Activated CD8-positive, alpha-beta memory T cell treated with anti-CD3 and anti-CD28 coated beads, Interleukin-2, amount 50 U/mL, for 24 hours (primary cell): ENCODE measurements at regions not wholly inside any gene's neighbourhood (a gene's known extent, or its start where the extent isn't known, plus 50 kb on each side); places are given as distances from the start of the nearest gene placed in this dataset.
"Not testable (repeated sequence)": the region's sequence is repeated elsewhere in the genome, so short reads cannot be mapped to it uniquely, and the experiment has no call there.

Experiments
- DNase-seq: peaks from one replicate; pipeline ENCODE4 v3.0.0-alpha.2; 2020; ENCODE audit errors: extremely low read depth

DNA sequence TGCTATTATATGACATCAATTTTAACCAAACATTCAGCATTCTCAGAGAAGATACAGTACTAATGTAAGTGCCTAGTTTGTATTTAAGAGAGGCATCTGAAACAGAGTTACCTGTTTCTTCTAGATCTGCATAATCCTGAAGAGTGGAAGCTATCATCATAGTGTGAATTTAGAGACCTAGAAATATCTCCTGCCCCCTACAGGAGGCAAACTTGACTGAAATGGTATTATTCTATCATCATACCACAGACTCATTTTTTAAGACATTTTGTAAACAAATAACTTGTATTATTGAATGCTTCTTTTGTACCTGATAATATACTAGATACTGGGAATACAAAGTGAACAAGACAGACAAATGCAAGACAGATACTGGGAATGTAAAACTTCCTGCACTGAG, 216.8 kb upstream of the RPS23 start:
- DNase-seq = no peak

DNA sequence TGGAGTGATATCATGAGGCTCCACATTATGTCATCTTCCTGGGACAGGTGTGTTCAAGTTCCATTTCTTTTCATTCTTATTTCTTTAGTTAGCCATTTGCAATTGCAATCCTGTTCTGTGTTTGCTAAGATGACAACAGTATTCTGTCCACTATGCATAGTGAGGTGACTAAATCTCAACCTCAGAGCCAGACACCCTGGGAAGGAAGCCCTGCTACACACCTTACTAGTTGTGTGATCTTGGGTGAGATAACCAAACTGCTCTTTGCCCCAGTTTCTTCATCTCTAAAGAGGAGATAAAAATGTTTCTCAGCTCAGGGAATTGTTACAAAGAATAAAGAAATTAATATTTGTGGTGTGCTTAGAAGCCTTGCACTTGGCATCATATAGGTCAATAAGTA, 215.1 kb upstream of the RPS23 start:
- DNase-seq = no peak

DNA sequence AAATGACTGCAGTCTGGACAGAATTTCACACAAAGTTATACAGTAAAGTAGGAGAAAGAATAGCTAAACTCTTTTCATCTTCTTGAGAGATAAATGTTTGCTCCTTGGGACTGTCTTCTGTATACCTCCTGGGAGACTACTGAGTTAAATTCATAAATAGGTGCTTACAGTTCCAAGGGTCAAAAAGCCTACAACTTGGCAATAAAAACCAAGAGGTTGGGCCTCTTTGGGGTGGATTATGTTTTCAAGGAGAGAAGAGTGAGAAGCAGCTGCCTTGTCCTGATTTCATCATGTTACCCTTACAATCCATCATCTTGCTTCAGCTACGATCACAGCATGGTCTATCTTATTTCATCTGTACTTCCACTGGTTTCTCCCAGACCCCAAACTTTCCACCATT, 213.2 kb upstream of the RPS23 start:
- no peak for DNase-seq

DNA sequence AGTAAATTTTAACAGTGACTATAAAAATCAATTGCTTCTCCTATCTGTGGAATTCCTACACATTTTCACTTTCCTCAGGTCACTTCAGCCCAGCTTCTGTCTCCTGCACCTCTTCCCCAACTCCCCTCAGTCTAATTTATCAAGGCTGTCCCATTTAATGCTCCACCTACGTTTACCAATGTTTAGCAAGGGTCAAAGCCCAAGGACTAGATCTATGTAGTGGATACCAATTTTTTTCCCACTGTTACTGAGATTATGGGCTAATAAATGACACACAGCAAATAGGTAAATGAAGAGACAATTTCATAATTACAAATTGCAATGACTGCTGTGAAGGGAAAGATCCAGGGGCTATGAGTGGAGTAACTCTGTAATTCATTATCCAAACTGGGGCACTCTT, 211.5 kb upstream of the RPS23 start:
- DNase-seq = no peak

DNA sequence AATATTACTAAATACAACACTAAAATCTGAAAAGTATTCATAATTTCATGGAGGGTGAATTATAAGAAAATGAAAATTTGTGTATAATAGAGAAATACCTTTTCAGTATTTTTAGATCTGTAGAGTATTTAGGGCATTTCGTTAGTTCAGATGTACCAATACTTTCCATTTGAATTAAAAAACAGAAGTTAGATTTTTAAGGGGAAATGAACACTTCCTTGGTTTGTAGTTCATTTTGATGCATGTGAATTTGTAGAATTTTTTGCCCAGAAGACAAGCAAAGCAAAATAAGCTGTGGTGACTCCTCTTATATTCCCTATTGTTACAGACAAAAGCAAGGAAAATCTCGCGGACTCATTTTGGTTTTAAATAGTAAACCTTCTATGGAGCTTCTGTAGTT, 209.0 kb upstream of the RPS23 start:
- DNase-seq = no peak

DNA sequence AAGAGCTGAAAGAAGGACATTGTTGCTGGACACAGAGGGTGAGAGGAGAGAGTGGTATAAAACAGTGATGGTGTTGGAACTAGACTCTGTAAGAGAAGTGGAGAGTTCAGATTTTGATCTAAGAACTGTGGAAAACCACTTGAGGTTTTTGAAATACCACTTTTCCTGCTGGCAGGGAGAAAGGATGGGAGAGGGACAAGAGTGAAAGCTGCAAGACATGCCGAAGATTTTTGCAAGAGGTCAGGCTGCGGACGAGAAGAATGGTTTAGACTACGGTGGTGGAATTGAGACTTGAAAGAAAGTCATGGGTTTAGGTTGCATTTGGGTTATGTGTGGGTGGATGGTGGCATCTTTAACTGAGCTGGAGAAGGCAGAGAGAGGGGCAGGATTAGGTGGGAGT, 202.2 kb upstream of the RPS23 start:
- no peak for DNase-seq

DNA sequence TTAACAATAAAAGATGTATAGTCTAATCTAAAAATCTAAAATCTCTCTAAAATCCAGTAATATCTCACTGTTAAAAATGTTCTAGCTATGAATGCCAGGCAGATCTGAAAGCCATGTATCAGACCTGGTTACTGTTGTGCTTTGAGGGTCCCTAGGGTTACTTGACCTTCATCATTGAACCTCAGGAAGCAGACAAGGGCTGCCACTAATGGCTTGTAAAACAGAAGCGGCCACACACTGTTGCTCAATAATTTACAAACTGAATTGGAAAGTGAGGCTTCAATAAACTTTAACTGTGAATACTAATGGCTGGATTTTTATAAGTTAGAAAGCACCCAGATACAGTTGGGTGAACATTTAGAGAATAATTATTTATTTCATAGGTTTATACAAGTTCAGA, 198.0 kb upstream of the RPS23 start:
- DNase-seq = no peak

DNA sequence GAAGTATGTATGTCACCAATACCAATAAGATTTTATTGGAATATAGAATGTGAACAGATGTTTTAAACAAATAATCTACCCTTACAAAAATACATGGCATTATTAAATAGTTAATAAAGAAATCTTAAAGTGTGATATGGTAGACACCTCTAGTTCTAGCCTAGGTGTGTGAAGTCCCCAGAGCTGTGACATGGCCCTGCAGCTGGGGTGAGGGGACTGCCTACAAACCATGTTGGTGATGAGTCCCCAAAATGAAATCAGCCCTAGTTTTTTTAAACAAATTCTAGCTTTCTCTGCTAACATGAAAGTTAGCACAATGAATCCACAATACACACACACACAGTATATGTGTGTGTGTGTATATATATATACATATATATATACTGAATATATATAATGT, 195.1 kb upstream of the RPS23 start:
- no peak for DNase-seq

DNA sequence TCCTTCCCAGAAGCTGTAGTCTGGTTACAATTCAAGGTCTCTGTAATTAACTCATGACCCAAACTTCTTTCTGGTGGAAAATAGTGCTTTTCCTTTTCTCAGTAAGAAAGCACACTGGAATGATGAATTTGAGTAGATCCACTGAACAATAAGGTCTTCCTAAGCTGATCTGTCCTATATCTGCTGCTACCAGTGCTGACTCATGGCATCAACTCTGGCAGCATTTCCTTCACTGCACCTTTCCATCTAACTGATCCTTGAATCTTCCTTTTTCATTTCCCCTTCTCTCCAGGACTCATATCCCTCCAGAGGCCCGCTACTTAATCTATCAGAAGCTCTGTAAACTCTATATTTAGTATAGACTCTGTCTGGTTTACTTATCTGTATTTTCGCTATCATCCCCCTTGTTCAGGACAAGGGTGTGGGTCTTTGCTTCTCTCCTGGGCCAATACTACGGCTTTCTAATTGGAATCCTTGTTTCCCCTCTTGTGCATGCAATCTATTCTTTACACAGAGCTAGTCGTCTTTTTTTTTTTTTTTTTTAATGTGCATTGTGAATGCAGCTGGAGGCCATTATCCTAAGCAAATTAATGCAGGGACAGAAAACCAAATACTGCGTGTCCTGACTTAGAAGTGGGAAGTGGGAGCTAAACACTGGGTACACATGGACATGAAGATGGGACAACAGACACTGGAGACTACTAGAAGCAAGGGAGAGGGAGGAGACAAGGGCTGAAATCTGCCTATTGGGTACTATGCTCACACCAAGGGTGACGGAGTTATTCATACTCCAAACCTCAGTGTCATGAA, 192.2 kb upstream of the RPS23 start:
- DNase-seq = no peak

DNA sequence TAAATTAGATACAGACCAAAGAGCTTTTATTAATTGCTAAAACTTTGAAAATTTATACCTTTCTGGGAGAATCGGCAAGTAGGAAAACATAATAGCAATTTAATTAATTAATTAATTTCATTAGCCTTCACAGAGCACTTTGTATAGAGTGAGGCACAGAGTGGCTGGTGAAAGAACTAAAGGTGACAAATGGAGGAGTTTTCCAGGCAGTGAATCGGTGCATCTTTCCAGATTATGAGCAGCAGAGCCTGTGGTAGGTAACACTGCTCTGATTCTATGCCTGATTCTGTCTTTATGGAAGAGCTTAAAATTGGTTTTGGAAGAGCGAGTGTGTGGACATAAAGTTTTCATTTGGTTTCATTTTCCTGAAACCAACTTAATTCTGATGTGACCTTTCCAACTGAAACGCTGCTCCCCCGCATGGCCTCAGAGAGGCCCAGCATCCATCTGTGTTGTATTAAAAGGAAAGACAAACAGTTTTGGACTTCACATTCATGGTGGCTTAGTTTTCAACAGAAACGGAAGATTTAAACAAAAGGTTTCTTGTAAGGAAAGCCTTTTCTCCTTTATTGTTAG, 188.9 kb upstream of the RPS23 start:
- DNase-seq = no peak

DNA sequence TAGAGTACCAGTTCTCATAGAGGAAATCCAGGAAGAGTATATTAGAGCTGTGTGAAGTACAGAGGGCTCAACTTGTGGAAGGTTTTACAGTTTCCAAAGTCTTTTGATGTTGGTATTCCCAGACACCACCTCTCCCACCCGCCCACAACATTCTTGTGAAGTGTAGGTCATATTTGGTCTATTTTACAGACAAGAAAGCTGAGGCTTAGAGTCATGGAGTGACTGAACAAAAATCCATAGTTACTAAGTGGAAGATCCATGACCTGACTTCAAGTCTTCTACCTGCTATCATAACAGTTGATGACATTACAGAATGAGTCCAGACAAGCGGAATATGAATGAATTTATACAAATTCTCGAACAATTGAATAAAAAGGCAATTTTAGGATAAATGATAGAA, 187.1 kb upstream of the RPS23 start:
- DNase-seq = no peak

DNA sequence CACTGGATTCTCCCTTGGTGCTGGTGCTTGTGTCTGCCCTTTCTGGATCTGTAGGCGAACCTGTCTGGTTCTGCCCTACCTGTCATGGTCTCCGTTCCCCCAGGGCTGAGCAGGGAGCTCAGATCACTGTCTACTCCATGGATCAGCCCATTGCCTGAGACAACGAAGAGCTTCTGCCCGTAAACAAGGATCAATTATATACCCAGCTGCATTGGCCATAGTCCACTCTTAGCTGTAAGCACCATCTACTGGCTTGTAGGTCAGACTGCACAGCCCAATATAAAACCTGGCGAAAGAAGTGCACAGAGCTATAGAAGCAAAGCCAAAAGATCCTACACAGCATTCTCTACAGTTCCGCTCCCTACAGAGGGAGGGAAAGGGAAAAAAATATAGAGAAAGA, 181.5 kb upstream of the RPS23 start:
- no peak for DNase-seq

DNA sequence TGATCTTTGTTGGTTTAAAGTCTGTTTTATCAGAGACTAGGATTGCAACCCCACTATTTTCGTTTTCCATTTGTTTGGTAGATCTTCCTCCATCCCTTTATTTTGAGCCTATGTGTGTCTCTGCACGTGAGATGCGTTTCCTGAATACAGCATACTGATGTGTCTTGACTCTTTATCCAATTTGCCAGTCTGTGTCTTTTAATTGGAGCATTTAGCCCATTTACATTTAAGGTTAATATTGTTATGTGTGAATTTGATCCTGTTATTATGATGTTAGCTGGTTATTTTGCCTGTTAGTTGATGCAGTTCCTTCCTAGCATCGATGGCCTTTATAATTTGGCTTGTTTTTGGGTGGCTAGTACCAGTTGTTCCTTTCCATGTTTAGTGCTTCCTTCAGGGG, 177.2 kb upstream of the RPS23 start:
- DNase-seq = not testable (repeated sequence)

DNA sequence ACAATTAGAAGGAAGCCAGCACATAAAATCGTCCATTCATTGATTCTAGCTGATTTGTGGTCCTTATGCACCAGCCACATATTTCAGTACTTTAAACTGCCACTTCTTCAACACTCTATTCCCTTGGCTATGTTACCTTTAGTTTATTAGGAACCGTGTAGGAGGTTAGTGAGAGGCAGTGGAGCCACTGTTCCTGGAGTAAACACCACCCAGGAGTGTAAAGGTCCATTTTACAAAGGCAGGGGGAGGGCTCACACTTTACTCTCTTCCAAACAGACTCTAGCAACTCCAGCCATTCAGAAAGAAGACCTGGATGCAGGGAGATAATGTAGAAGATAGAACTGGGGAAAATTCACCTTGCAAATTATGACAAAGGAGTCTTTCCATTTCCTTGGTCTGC, 170.2 kb upstream of the RPS23 start:
- no peak for DNase-seq

DNA sequence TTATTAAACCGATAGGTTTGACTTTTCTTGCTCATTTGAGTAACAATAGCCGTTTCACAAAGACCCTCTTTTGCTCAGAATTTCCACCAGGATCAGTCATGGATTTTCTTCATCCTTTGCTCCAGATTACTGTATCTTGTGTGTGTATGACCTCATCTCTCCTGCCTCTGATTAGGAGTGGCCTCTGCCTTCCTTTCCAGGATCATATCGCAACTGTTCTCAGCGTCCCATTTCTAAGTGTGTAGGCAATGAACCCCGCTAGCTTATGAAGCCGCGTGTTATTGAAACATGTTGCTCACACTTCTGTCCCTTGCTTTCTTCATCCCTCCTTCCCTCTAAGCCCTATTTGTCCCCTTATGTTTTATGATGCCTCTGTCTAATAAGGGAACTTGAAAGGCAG, 169.8 kb upstream of the RPS23 start:
- DNase-seq = no peak

DNA sequence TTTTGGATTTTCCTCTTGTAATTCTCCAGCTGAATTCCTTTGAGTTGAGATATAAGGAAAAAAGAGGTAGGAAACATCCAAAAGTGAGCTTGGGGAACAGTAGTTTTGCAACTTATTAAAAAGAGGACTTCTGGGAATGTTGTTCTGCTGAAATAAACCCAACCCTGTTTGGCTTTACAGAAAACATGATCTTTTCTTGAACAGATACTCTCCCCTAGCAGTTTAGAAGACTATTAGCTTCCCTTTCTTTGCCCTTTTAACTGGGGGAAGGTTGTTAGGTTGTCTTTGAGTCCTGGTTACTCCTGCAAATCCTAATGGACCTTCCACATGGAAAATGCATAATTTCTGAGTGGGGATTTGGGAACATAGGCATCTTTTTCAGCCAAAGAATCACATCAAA, 168.7 kb upstream of the RPS23 start:
- no peak for DNase-seq

DNA sequence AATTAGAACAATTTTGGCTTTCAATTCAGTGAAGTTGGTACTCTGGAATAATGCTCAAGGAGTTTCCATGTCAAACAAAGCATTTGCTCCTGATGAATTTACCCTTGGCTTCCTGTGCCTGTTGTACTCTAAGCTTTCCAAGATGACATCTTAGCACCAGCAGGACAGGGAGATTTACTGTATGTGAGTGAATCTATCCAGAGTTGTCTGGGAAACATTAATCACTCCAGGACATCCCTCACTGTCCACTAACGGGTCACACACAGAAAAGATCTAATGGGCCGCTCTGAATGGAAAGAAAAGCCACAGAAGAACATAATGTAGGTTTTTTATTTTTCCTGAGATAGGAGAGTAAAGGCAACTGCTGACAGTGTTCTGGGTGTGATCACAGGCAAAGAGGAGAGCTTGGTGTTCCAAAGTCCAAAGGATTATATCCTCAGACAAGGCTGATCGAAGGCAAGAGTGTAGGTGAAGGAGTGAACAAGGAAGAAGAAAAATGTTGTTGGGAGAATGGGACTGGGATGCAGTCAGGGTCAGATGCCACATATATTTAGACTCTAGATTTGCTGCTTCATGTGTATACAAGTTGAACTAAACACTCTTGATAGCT, 167.7 kb upstream of the RPS23 start:
- DNase-seq = no peak

DNA sequence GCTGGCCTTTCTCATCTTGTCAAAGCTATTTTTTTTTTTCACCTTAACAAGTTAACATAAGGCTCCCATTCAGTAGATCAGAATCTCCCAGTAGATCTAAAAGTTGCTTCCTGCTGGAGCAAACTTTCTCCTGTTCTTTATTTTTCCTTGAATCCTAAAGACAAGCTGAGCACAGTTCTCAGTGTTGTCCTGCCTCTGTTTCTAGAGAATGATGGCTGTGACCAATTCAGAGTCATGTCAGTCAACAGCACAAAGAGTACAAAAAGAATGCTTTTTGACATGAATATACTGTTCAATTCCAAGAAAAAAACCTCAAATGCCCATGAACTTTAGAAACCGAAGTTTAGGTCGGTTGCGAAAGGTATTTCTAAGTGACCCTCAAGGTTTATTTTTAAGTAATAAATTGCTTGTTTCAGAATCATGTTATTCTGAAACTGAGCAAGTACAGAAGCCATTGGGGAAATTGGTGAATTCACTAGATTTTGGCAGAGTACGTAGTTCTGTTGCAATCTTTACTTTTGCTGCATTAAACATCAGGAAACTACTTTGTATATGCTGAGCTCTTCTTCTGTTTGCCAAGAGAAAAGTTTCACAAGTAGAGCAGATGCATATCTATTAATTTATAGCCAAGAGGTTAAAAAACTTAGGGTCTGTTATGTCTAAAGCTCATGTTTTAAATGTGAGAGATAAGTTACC, 161.7 kb upstream of the RPS23 start:
- DNase-seq = no peak

DNA sequence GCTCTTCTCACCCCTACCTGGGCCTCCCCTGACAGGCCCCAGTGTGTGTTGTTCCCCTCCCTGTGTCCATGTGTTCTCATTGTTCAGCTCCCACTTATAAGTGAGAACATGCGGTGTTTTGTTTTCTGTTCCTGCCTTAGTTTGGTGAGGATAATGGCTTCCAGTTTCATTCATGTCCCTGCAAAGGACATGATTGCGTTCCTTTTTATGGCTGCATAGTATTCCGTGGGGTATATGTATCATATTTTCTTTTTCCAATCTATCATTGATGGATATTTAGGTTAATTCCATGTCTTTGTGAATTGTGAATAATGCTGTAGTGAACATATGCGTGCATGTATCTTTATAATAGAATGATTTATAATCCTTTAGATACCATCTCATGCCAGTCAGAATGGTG, 159.4 kb upstream of the RPS23 start:
- not testable (repeated sequence) for DNase-seq

DNA sequence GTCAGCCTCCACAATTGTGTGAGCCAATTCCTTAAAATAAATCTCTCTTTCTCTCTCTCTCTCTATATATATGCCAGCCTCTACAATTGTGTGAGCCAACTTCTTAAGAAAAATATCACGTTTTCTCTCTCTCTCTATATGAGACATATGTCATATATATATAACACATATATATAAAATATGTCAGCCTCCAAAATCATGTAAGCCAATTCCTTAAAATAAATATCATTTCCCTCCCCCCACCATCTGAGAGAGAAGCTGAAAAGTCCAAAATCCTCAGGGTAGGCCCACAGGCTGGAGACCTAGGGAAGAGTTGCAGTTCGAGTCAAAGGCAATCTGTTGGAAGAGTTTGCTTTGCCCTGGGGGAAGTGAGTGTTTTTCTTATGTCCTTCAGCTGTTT, 158.1 kb upstream of the RPS23 start:
- DNase-seq = no peak

DNA sequence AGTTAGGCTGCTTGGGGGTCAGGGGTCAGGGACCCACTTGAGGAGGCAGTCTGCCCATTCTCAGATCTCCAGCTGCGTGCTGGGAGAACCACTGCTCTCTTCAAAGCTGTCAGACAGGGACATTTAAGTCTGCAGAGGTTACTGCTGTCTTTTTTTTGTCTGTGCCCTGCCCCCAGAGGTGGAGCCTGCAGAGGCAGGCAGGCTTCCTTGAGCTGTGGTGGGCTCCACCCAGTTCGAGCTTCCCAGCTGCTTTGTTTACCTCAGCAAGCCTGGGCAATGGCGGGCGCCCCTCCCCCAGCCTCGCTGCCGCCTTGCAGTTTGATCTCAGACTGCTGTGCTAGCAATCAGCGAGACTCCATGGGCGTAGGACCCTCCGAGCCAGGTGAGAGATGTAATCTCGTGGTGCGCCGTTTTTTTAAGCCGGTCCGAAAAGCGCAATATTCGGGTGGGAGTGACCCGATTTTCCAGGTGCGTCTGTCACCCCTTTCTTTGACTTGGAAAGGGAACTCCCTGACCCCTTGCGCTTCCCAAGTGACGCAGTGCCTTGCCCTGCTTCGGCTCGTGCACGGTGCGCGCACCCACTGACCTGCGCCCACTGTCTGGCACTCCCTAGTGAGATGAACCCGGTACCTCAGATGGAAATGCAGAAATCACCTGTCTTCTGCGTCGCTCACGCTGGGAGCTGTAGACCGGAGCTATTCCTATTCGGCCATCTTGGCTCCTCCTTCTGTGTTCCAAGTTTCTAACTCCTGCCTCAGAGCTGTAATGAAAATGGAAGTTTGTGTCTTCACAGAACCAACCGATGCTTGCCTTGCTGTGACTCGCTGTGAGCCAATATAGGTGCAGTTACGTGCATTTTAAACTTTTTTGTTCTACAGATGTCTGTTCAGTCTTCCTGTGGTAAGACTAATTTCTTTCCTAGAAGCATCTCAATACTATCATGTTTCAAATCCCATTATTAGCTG, 156.8 kb upstream of the RPS23 start:
- DNase-seq = not testable (repeated sequence)
